ENCODE measurements at regions not wholly inside any gene's neighbourhood (a gene's known extent, or its start where the extent isn't known, plus 50 kb on each side); places are given as distances from the start of the nearest gene placed in this dataset.
A peak's percentile ranks its signal among the peaks of the same experiment; 100 is the strongest.

- Histone ChIP-seq H3K27me3 (replicated peaks; ENCODE audit: control insufficient read depth, insufficient read depth, low read length) (no peaks in the 10 kb centered on the region), H3K4me3 (replicated peaks; ENCODE audit: low read depth, low read length) (no peak overlapping the region), H3K36me3 (ENCODE audit: control insufficient read depth, insufficient read depth, low read length) (no peaks in the 10 kb centered on the region)
- no peak for DNase-seq (ENCODE audit: extremely low read depth, insufficient read length)
- TF ChIP-seq CTCF (IDR thresholded peaks at IDR 0.05; ENCODE audit: insufficient read depth, low read length, poor library complexity, severe bottlenecking), result no peak
These were observed 68.7 kb upstream of the PGM2 start for GRCh38 chr4:37757761-37758160.

- Histone ChIP-seq H3K4me3 (replicated peaks; ENCODE audit: low read depth, low read length) (no peak overlapping the region), H3K27me3 (replicated peaks; ENCODE audit: control insufficient read depth, insufficient read depth, low read length) (no peaks in the 10 kb centered on the region), H3K36me3 (ENCODE audit: control insufficient read depth, insufficient read depth, low read length) (no peaks in the 10 kb centered on the region)
- DNase-seq (ENCODE audit: extremely low read depth, insufficient read length), result no peak
- no peak for TF ChIP-seq CTCF (IDR thresholded peaks at IDR 0.05; ENCODE audit: insufficient read depth, low read length, poor library complexity, severe bottlenecking)
These were observed 69.4 kb upstream of the PGM2 start for GRCh38 chr4:37757121-37757520.

- DNase-seq (ENCODE audit: extremely low read depth, insufficient read length), result no peak
- Histone ChIP-seq H3K36me3 (ENCODE audit: control insufficient read depth, insufficient read depth, low read length) (no peaks in the 10 kb centered on the region), H3K27me3 (replicated peaks; ENCODE audit: control insufficient read depth, insufficient read depth, low read length) (no peaks in the 10 kb centered on the region), H3K4me3 (replicated peaks; ENCODE audit: low read depth, low read length) (no peak overlapping the region)
- no peak for TF ChIP-seq CTCF (IDR thresholded peaks at IDR 0.05; ENCODE audit: insufficient read depth, low read length, poor library complexity, severe bottlenecking)
These were observed 68.4 kb upstream of the RELL1 start for GRCh38 chr4:37754410-37755185.

- TF ChIP-seq CTCF (IDR thresholded peaks at IDR 0.05; ENCODE audit: insufficient read depth, low read length, poor library complexity, severe bottlenecking), result no peak
- peak; percentile 20 for DNase-seq (ENCODE audit: extremely low read depth, insufficient read length)
These were observed 63.3 kb upstream of the RELL1 start for GRCh38 chr4:37749398-37749988.

GRCh38 chr4:37748485-37748884, 62.3 kb upstream of the RELL1 start:
- no peak for DNase-seq (ENCODE audit: extremely low read depth, insufficient read length)
- no peak for TF ChIP-seq CTCF (IDR thresholded peaks at IDR 0.05; ENCODE audit: insufficient read depth, low read length, poor library complexity, severe bottlenecking)
- Histone ChIP-seq H3K36me3 (ENCODE audit: control insufficient read depth, insufficient read depth, low read length) (no peaks in the 10 kb centered on the region), H3K4me3 (replicated peaks; ENCODE audit: low read depth, low read length) (no peak overlapping the region), H3K27me3 (replicated peaks; ENCODE audit: control insufficient read depth, insufficient read depth, low read length) (no peaks in the 10 kb centered on the region)

More at GRCh38 chr4:37749398-37749988, 63.3 kb upstream of the RELL1 start:
- no peaks in the 10 kb centered on the region for H3K36me3 ChIP-seq (ENCODE audit: control insufficient read depth, insufficient read depth, low read length)
- H3K4me3 ChIP-seq (replicated peaks; ENCODE audit: low read depth, low read length), result no peak overlapping the region
- H3K27me3 ChIP-seq (replicated peaks; ENCODE audit: control insufficient read depth, insufficient read depth, low read length), result no peaks in the 10 kb centered on the region
